H9 (cell line): ENCODE measurements at regions not wholly inside any gene's neighbourhood (a gene's known extent, or its start where the extent isn't known, plus 50 kb on each side); places are given as distances from the start of the nearest gene placed in this dataset.

Source experiments
- DNase-seq: peaks from one replicate; pipeline ENCODE4 v3.0.0-alpha.2; 2017
- H2AFZ ChIP-seq: one replicate; pipeline ENCODE4 v1.6.1; 2013; ENCODE audit warnings: mild to moderate bottlenecking, low read length, control low read depth, moderate library complexity
- H2AK5ac ChIP-seq: 2 replicates; pipeline ENCODE4 v1.6.1; 2013; ENCODE audit warnings: low read length, control low read depth, mixed read lengths; ENCODE audit not compliant: insufficient read length
- H2BK120ac ChIP-seq: one replicate; pipeline ENCODE4 v1.6.1; 2013; ENCODE audit warnings: low read depth, mild to moderate bottlenecking, low read length, control low read depth, inconsistent platforms; ENCODE audit not compliant: poor library complexity, severe bottlenecking
- H2BK12ac ChIP-seq: 2 replicates; pipeline ENCODE4 v1.6.1; 2013; ENCODE audit warnings: low read length, control low read depth, mixed read lengths, low read depth; ENCODE audit not compliant: insufficient read length
- H2BK15ac ChIP-seq: 2 replicates; pipeline ENCODE4 v1.6.1; 2013; ENCODE audit warnings: low read depth, low read length, control low read depth
- H2BK20ac ChIP-seq: one replicate; pipeline ENCODE4 v1.6.1; 2013; ENCODE audit warnings: low read depth, mild to moderate bottlenecking, low read length, control low read depth, inconsistent platforms; ENCODE audit not compliant: poor library complexity, severe bottlenecking
- H2BK5ac ChIP-seq: 2 replicates; pipeline ENCODE4 v1.6.1; 2013; ENCODE audit warnings: low read length, control low read depth, mixed read lengths; ENCODE audit not compliant: insufficient read length
- H3K14ac ChIP-seq: 2 replicates; pipeline ENCODE4 v1.6.1; 2013; ENCODE audit warnings: low read length, control low read depth; ENCODE audit not compliant: insufficient read depth
- H3K18ac ChIP-seq: 2 replicates; pipeline ENCODE4 v1.6.1; 2013; ENCODE audit warnings: low read depth, mild to moderate bottlenecking, mixed read lengths, low read length, control low read depth; ENCODE audit not compliant: insufficient read length
- H3K23ac ChIP-seq: 2 replicates; pipeline ENCODE4 v1.6.1; 2013; ENCODE audit warnings: low read length, control low read depth, mixed read lengths, low read depth; ENCODE audit not compliant: insufficient read length
- H3K23me2 ChIP-seq: 2 replicates; pipeline ENCODE4 v1.6.1; 2013; ENCODE audit warnings: low read depth, mild to moderate bottlenecking, mixed read lengths, low read length, control low read depth; ENCODE audit not compliant: insufficient read length, poor library complexity, severe bottlenecking
- H3K27ac ChIP-seq: 2 replicates; pipeline ENCODE4 v1.5.1; 2013; ENCODE audit warnings: low read length, control low read depth, mixed read lengths, low read depth; ENCODE audit not compliant: insufficient read length
- H3K27me3 ChIP-seq: 2 replicates; pipeline ENCODE4 v1.6.1; 2013; ENCODE audit warnings: low read length, control low read depth, inconsistent platforms; ENCODE audit not compliant: insufficient read depth
- H3K4ac ChIP-seq: 2 replicates; pipeline ENCODE4 v1.6.1; 2013; ENCODE audit warnings: low read depth, mild to moderate bottlenecking, control low read depth, inconsistent platforms, low read length, moderate library complexity
- H3K4me1 ChIP-seq: 2 replicates; pipeline ENCODE4 v1.6.1; 2013; ENCODE audit warnings: low read length, control low read depth, inconsistent platforms; ENCODE audit not compliant: insufficient read depth
- H3K4me2 ChIP-seq: 2 replicates; pipeline ENCODE4 v1.6.1; 2013; ENCODE audit warnings: low read length, control low read depth, mixed read lengths; ENCODE audit not compliant: insufficient read length, insufficient read depth
- H3K56ac ChIP-seq: 2 replicates; pipeline ENCODE4 v1.6.1; 2013; ENCODE audit warnings: low read depth, mild to moderate bottlenecking, mixed read lengths, low read length, control low read depth; ENCODE audit not compliant: insufficient read length
- H3K79me1 ChIP-seq: 2 replicates; pipeline ENCODE4 v1.6.1; 2013; ENCODE audit warnings: low read depth, mild to moderate bottlenecking, moderate library complexity, low read length, control low read depth, inconsistent platforms; ENCODE audit not compliant: insufficient read depth, poor library complexity, severe bottlenecking
- H3K79me2 ChIP-seq: 2 replicates; pipeline ENCODE4 v1.6.1; 2013; ENCODE audit warnings: low read length, control low read depth, inconsistent platforms; ENCODE audit not compliant: insufficient read depth
- H3K9ac ChIP-seq: 2 replicates; pipeline ENCODE4 v1.6.1; 2013; ENCODE audit warnings: low read length, control low read depth, mixed read lengths; ENCODE audit not compliant: insufficient read length; ENCODE audit errors: extremely low read depth
- H3K9me3 ChIP-seq: one replicate; pipeline ENCODE4 v1.6.1; 2013; ENCODE audit warnings: low read depth, low read length, inconsistent platforms; ENCODE audit not compliant: control insufficient read depth
- H3T11ph ChIP-seq: one replicate; pipeline ENCODE4 v1.6.1; 2013; ENCODE audit warnings: mild to moderate bottlenecking, low read length, control low read depth, inconsistent platforms
- H4K20me1 ChIP-seq: one replicate; pipeline ENCODE4 v1.6.1; 2013; ENCODE audit not compliant: control insufficient read depth, insufficient read length, insufficient read depth
- H4K5ac ChIP-seq: 2 replicates; pipeline ENCODE4 v1.6.1; 2013; ENCODE audit warnings: low read depth, mild to moderate bottlenecking, mixed read lengths, low read length, control low read depth; ENCODE audit not compliant: insufficient read length
- H4K8ac ChIP-seq: replicated peaks from 2 replicates; pipeline ENCODE4 v1.6.1; 2013; ENCODE audit warnings: low read length, control low read depth, mixed read lengths, low read depth; ENCODE audit not compliant: insufficient read length
- H4K91ac ChIP-seq: 2 replicates; pipeline ENCODE4 v1.6.1; 2013; ENCODE audit warnings: low read depth, mild to moderate bottlenecking, moderate library complexity, mixed read lengths, low read length, control low read depth; ENCODE audit not compliant: insufficient read length
- H3K27ac Mint-ChIP-seq, 3 experiments: 2 replicates in 2 of 3; 3 replicates in 1 of 3; pipeline ENCODE4 v1.8.0; 2020 to 2021; ENCODE audit warnings: mixed read lengths in 3 of 3, mild to moderate bottlenecking in 1 of 3, moderate library complexity in 1 of 3
- H3K27me3 Mint-ChIP-seq: 2 replicates; pipeline ENCODE4 v1.8.0; 2021; ENCODE audit warnings: low read depth, mild to moderate bottlenecking, moderate library complexity, mixed read lengths
- H3K36me3 Mint-ChIP-seq, 3 experiments: 2 replicates in 2 of 3; 3 replicates in 1 of 3; pipeline ENCODE4 v1.8.0; 2020 to 2021; ENCODE audit warnings: low read depth in 3 of 3, mixed read lengths in 3 of 3; ENCODE audit not compliant: insufficient read depth in 1 of 3
- H3K4me1 Mint-ChIP-seq, 2 experiments: 2 replicates each; pipeline ENCODE4 v1.8.0; 2020; ENCODE audit warnings: mixed read lengths in 2 of 2
- H3K4me3 Mint-ChIP-seq, 2 experiments: 2 replicates in 1 of 2; 3 replicates in 1 of 2; pipeline ENCODE4 v1.8.0; 2020 to 2021; ENCODE audit warnings: mild to moderate bottlenecking in 2 of 2, mixed read lengths in 2 of 2, moderate library complexity in 1 of 2
- H3K9me3 Mint-ChIP-seq, 2 experiments: 2 replicates in 1 of 2; 3 replicates in 1 of 2; pipeline ENCODE4 v1.8.0; 2020; ENCODE audit warnings: mild to moderate bottlenecking in 2 of 2, mixed read lengths in 2 of 2, moderate library complexity in 1 of 2
- WGBS: extraction: QIAGEN DNeasy Blood & Tissue Kit; methylation state at CpG from one replicate; pipeline ENCODE4 v1.1.7; 2013; ENCODE audit warnings: missing lambda C conversion rate, low lambda C conversion rate, mixed read lengths; ENCODE audit not compliant: insufficient read length; ENCODE audit errors: extremely low coverage; 5-methylcytosine and 5-hydroxymethylcytosine counted together
- TF ChIP-seq, protein P1 (sequence below): fragments of 200-600 bp; sonication (generic); conservative IDR thresholded peaks from 3 replicates; pipeline ENCODE4 v1.8.0; 2021; ENCODE audit warnings: antibody characterized with exemption, mild to moderate bottlenecking

DNA sequence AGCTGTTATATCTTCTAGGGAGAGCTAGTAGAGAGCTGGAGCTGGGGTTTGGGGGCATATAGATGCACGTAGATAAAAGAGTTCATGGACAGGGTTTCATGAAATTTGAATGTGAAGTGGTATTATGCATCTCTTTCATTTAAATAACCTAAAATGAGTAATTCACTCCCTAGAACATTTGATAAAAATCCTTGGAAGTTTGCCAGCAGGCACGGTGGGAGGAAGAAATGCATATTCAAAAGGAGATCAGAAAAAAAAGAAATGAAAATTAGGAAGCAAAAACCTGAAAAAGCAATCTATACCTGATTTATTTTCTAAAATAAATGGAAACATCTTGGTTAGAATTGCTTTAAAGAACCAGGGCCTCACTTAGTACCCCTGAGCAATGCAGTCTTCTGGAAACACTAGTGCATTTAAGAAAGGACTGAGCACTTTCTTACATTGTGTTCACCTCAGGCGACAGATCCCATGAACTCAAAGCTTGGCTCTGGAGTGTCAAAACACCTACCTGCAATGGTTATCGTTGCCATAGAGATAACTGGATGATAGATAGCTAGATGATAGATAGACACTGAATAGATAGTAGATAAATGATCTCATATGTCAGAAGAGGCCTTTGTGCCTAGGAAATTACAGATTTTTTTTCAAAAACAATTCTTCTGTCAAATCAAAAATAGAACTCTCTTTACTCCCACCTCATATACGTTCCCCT, 458.6 kb upstream of the THRB start:
- H4K8ac ChIP-seq: no peak overlapping the region
- H3K23ac ChIP-seq: no peak overlapping the region
- TF ChIP-seq, protein P1, sequence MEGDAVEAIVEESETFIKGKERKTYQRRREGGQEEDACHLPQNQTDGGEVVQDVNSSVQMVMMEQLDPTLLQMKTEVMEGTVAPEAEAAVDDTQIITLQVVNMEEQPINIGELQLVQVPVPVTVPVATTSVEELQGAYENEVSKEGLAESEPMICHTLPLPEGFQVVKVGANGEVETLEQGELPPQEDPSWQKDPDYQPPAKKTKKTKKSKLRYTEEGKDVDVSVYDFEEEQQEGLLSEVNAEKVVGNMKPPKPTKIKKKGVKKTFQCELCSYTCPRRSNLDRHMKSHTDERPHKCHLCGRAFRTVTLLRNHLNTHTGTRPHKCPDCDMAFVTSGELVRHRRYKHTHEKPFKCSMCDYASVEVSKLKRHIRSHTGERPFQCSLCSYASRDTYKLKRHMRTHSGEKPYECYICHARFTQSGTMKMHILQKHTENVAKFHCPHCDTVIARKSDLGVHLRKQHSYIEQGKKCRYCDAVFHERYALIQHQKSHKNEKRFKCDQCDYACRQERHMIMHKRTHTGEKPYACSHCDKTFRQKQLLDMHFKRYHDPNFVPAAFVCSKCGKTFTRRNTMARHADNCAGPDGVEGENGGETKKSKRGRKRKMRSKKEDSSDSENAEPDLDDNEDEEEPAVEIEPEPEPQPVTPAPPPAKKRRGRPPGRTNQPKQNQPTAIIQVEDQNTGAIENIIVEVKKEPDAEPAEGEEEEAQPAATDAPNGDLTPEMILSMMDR: no peak
- H3K23me2 ChIP-seq: no peaks in the 10 kb centered on the region
- H3K27me3 Mint-ChIP-seq: peaks cover 99% of the 10 kb centered on the region
- no peak overlapping the region for H2AK5ac ChIP-seq
- peaks cover 62% of the 10 kb centered on the region for H3K27me3 ChIP-seq
- no peak overlapping the region for H3K56ac ChIP-seq
- H3K79me2 ChIP-seq: no peaks in the 10 kb centered on the region
- no peak overlapping the region for H3K4me2 ChIP-seq
- H3K36me3 Mint-ChIP-seq: no peaks in the 10 kb centered on the region
- no peak overlapping the region for H3T11ph ChIP-seq
- H2BK20ac ChIP-seq: no peak overlapping the region
- no peak overlapping the region for H3K27ac Mint-ChIP-seq
- no peaks in the 10 kb centered on the region for H3K79me1 ChIP-seq
- H2BK120ac ChIP-seq: no peak overlapping the region
- H3K4me1 Mint-ChIP-seq: peaks cover 5 to 9% of the 10 kb centered on the region in 2 experiments
- no peak overlapping the region for H3K9ac ChIP-seq
- H3K4me1 ChIP-seq: no peaks in the 10 kb centered on the region
- H2BK5ac ChIP-seq: no peak overlapping the region
- H4K5ac ChIP-seq: no peak overlapping the region
- no peak overlapping the region for H3K4ac ChIP-seq
- H2AFZ ChIP-seq: no peak overlapping the region
- H3K27ac ChIP-seq: no peak overlapping the region
- H3K9me3 Mint-ChIP-seq: peaks cover 0 to 3% of the 10 kb centered on the region in 2 experiments; a peak in 2 of 5 replicates
- H3K18ac ChIP-seq: no peak overlapping the region
- no peak overlapping the region for H2BK15ac ChIP-seq
- no peaks in the 10 kb centered on the region for H3K9me3 ChIP-seq
- H3K4me3 Mint-ChIP-seq: no peak overlapping the region
- no peak overlapping the region for H4K91ac ChIP-seq
- H4K20me1 ChIP-seq: no peaks in the 10 kb centered on the region
- H2BK12ac ChIP-seq: no peak overlapping the region
- H3K14ac ChIP-seq: no peak overlapping the region
- 100% methylated on average over 1 of the region's 5 CpGs for WGBS
- no peak for DNase-seq
